ENCODE measurements at regions not wholly inside any gene's neighbourhood (a gene's known extent, or its start where the extent isn't known, plus 50 kb on each side); places are given as distances from the start of the nearest gene placed in this dataset.

DNA sequence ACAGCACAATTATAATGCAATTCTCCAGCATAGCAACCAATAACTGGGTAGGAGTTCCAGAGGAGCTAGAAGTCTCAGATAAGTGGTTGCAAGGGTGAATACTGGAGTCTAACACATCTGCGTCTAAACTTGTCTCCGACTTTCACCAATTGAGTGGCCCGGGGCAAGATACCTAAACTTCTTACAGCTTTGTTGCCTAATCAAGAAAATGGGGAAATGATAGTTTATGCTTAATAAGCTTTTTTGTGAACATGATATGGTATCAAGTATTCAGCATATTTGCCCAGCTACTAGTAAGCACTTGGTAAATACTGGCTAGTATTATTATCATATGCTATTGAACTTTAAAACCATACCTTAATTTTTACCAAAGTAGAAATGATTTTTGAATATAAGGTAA, 183.5 kb downstream of the KCNJ2 start:
- H3K4me3 ChIP-seq = no peak overlapping the region
- H3K4me1 ChIP-seq = peaks cover 0 to 3% (median 0%) of the 10 kb centered on the region in 9 donors
- DNase-seq (no peak), ATAC-seq (no peak)
- no peaks in the 10 kb centered on the region for H3K9me3 ChIP-seq
- TF ChIP-seq, protein P1, sequence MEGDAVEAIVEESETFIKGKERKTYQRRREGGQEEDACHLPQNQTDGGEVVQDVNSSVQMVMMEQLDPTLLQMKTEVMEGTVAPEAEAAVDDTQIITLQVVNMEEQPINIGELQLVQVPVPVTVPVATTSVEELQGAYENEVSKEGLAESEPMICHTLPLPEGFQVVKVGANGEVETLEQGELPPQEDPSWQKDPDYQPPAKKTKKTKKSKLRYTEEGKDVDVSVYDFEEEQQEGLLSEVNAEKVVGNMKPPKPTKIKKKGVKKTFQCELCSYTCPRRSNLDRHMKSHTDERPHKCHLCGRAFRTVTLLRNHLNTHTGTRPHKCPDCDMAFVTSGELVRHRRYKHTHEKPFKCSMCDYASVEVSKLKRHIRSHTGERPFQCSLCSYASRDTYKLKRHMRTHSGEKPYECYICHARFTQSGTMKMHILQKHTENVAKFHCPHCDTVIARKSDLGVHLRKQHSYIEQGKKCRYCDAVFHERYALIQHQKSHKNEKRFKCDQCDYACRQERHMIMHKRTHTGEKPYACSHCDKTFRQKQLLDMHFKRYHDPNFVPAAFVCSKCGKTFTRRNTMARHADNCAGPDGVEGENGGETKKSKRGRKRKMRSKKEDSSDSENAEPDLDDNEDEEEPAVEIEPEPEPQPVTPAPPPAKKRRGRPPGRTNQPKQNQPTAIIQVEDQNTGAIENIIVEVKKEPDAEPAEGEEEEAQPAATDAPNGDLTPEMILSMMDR (IDR thresholded peaks at IDR 0.05) = no peak
- intact Hi-C loops (cut with DNase I) = no loop called here
- no peak overlapping the region for H3K27ac ChIP-seq
- H3K36me3 ChIP-seq = no peaks in the 10 kb centered on the region
- WGBS, 2 donors = 91 to 93% methylated on average over 3 of the region's 3 CpGs
- no peaks in the 10 kb centered on the region for H3K27me3 ChIP-seq

DNA sequence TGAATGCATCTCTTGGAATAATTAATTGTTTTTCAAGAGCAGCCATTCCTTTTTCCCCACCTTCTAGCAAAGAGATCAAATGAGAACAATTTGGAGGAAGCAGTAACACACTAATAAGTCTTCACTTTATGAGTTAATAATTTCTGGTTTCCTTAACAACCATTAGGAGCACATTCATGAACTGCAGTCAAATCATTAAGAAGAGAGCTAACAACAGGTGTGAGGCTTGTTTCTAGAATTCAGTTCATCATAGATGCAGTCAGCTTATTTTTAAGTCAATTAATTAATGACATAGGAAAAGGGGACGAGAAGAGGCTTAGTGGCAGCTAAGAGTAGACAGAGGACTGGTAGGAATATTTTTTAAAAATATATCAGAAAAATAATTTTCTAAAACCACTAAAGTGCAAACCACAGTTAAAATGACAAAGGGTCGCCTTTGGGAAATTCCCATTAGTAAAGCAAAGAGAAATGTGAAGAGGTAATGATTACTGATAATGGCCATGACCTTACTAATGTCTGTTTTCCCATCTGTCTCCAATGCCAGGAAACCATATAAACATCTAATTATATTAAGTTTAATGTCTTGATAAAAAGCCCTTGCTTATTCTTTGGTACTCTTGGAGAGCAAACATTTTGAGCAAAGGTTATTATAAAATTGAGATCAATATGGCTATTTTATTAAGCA, 184.2 kb downstream of the KCNJ2 start:
- 88 to 91% methylated on average over 2 of the region's 2 CpGs for whole genome bisulfite sequencing, 2 donors
- Histone ChIP-seq H3K4me1 (peaks cover 0 to 3% (median 0%) of the 10 kb centered on the region in 9 donors), H3K4me3 (no peak overlapping the region), H3K27ac (no peak overlapping the region), H3K9me3 (no peaks in the 10 kb centered on the region), H3K27me3 (no peaks in the 10 kb centered on the region), H3K36me3 (no peaks in the 10 kb centered on the region)
- DNase-seq (no peak), ATAC-seq (no peak)
- intact Hi-C loops (cut with DNase I) = no loop called here
- TF ChIP-seq, protein P1 (IDR thresholded peaks at IDR 0.05) = no peak

DNA sequence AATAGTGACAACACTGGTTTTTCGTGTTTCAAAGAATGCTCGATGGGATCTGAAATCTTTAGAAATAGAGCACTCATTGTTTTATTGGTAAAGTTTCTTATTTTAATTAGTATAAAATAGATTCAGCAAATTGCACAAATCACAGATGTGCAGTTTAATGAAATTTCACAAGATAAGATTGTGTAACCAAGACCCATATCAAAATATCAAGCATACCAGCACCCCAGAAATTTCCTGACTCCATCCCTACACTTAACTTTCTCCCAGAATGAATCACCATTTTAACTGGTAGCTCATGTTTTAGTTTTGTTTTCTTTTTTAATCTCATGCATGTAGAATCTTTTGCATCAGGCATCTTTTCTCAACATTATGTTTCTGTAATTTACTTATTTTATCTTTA, 185.9 kb downstream of the KCNJ2 start:
- Histone ChIP-seq H3K4me1 (peaks cover 0 to 3% (median 0%) of the 10 kb centered on the region in 9 donors), H3K4me3 (no peak overlapping the region), H3K27me3 (no peaks in the 10 kb centered on the region), H3K27ac (no peak overlapping the region), H3K36me3 (no peaks in the 10 kb centered on the region), H3K9me3 (no peaks in the 10 kb centered on the region)
- WGBS, 2 donors = 86 to 90% methylated on average over 2 of the region's 2 CpGs
- intact Hi-C loops (cut with DNase I) = no loop called here
- ATAC-seq (no peak), DNase-seq (no peak)
- TF ChIP-seq, protein P1 (IDR thresholded peaks at IDR 0.05) = no peak

DNA sequence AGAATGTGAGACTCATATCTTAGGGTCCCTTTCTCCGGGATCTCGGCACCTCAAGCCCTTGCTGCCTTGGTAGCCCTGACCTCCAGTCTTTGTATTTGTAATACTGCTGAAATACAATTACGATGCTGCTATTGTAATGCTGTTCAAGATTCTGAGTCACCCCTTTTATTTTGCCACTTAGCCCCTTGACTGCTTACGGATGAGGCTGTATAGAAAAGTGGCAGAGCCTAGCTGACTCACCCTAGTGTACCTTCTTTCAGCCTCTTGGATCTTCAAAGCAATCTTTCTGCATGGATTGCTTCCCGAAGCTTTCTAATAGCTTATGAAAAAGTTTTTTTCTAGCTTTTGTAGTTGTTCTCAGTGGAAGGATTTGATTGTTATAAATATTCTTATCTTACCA, 187.9 kb downstream of the KCNJ2 start:
- DNase-seq (no peak), ATAC-seq (no peak)
- intact Hi-C loops (cut with DNase I) = no loop called here
- Histone ChIP-seq H3K9me3 (no peaks in the 10 kb centered on the region), H3K27me3 (no peaks in the 10 kb centered on the region), H3K4me1 (peaks cover 0 to 3% (median 0%) of the 10 kb centered on the region in 9 donors), H3K27ac (no peak overlapping the region), H3K4me3 (no peak overlapping the region), H3K36me3 (no peaks in the 10 kb centered on the region)
- TF ChIP-seq, protein P1 (IDR thresholded peaks at IDR 0.05) = no peak
- WGBS, 2 donors = 94 to 95% methylated on average over 5 of the region's 5 CpGs
